Fibroblast of lung (primary cell): ENCODE measurements at regions not wholly inside any gene's neighbourhood (a gene's known extent, or its start where the extent isn't known, plus 50 kb on each side); places are given as distances from the start of the nearest gene placed in this dataset.

Experiments used
- CTCF ChIP-seq, 2 donors: IDR thresholded peaks in 1 of 2; conservative IDR thresholded peaks in 1 of 2; 1 replicate in 1 of 2; 2 replicates in 1 of 2; pipeline ENCODE4 v1.5.1; 2011 to 2012; ENCODE audit warnings: low read length in 2 of 2, control low read depth in 1 of 2, inconsistent platforms in 1 of 2, low read depth in 1 of 2, mild to moderate bottlenecking in 1 of 2
- EZH2 ChIP-seq: IDR thresholded peaks from 2 replicates; pipeline ENCODE4 v1.5.1; 2012; ENCODE audit warnings: low read length, control low read depth, mild to moderate bottlenecking; ENCODE audit errors: missing control alignments

- TF ChIP-seq CTCF (conservative IDR thresholded peaks at IDR 0.05 in 1 of 2, IDR thresholded peaks at IDR 0.05 in 1 of 2; ENCODE audit: low read depth in 1 of 2, low read length in 2 of 2) (no peak), EZH2 (no peak)
Observed at GRCh38 chr1:59146056-59146455, 150.8 kb upstream of the FGGY start.
